22Rv1 (cell line): ENCODE measurements at regions not wholly inside any gene's neighbourhood (a gene's known extent, or its start where the extent isn't known, plus 50 kb on each side); places are given as distances from the start of the nearest gene placed in this dataset.

ENCODE experiments used
- CTCF ChIP-seq: fragments of 450-650 bp; IDR thresholded peaks from 2 replicates; pipeline ENCODE4 v1.5.1; 2017; ENCODE audit warnings: mild to moderate bottlenecking
- ZFX ChIP-seq: fragments of 450-650 bp; IDR thresholded peaks from 2 replicates; pipeline ENCODE4 v1.6.1; 2017; ENCODE audit warnings: antibody characterized with exemption, borderline replicate concordance

- TF ChIP-seq CTCF, result no peak
- TF ChIP-seq ZFX, result no peak
These were observed 421.2 kb downstream of the CDH11 start for GRCh38 chr16:64700628-64701027.
